Cardiac fibroblast (primary cell): ENCODE measurements at regions not wholly inside any gene's neighbourhood (a gene's known extent, or its start where the extent isn't known, plus 50 kb on each side); places are given as distances from the start of the nearest gene placed in this dataset.

Experiments used
- DNase-seq, 2 donors: peaks; one replicate each; pipeline versions ENCODE4 v3.0.0 to v3.0.0-alpha.2; 2010; ENCODE audit warnings: low read depth in 2 of 2
- H3K4me3 ChIP-seq, 2 donors: replicated peaks in 1 of 2; 1 replicate in 1 of 2; 2 replicates in 1 of 2; pipeline ENCODE4 v1.5.1; 2011; ENCODE audit warnings: low read depth in 2 of 2, low read length in 2 of 2, mild to moderate bottlenecking in 2 of 2, moderate library complexity in 1 of 2
- CTCF ChIP-seq: IDR thresholded peaks from one replicate; pipeline ENCODE4 v1.5.1; 2011; ENCODE audit warnings: low read depth, mild to moderate bottlenecking, low read length, inconsistent platforms

GRCh38 chr6:223136-223535, 69.2 kb upstream of the DUSP22 start:
- DNase-seq, result no peak
- H3K4me3 ChIP-seq, result no peak overlapping the region
- TF ChIP-seq CTCF, result no peak

- H3K4me3 ChIP-seq, result no peak overlapping the region
- TF ChIP-seq CTCF, result no peak
- DNase-seq, result peak in 1 of 2 donors; percentile 22
Measured at GRCh38 chr6:223763-224162, 68.5 kb upstream of the DUSP22 start.

- TF ChIP-seq CTCF, result no peak
- DNase-seq, result no peak
- no peak overlapping the region for H3K4me3 ChIP-seq
Measured at GRCh38 chr6:224350-224749, 67.9 kb upstream of the DUSP22 start.

- TF ChIP-seq CTCF, result no peak
- DNase-seq, result peak in 1 of 2 donors; percentile 15
- H3K4me3 ChIP-seq, result no peak overlapping the region
Measured at GRCh38 chr6:225121-225721, 67.1 kb upstream of the DUSP22 start.

DNA sequence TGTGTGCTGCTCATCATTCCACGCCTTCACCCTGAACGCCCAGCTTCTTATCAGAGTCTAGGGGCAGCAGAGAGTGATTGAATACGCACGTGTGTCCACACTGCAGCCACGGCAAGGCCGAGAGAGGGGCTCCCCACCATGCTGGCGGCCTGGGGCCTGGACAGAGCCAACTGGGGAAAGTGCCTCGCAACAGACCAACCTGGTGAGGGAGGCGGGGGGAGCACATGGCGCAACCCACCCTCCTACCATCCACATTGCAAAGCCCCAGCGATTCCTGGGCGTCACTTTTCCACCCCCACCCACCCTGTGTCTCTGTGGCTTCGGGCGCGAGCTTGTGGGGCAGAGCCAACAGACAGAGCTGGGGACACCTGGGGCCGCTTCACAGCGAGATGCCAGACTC, 66.4 kb upstream of the DUSP22 start:
- no peak for DNase-seq
- no peak overlapping the region for H3K4me3 ChIP-seq
- no peak for TF ChIP-seq CTCF

GRCh38 chr6:226516-227073, 65.7 kb upstream of the DUSP22 start:
- no peak overlapping the region for H3K4me3 ChIP-seq
- no peak for TF ChIP-seq CTCF
- DNase-seq, result no peak
